ENCODE measurements at regions not wholly inside any gene's neighbourhood (a gene's known extent, or its start where the extent isn't known, plus 50 kb on each side); places are given as distances from the start of the nearest gene placed in this dataset.

GRCh38 chr2:62577994-62578781, 72.2 kb upstream of the TMEM17 start:
- TF ChIP-seq POLR2A (IDR thresholded peaks at IDR 0.05; ENCODE audit: low read depth, low read length) (no peak), RFX5 (IDR thresholded peaks at IDR 0.05; ENCODE audit: low read depth, low read length) (no peak), CTCF (conservative IDR thresholded peaks at IDR 0.05; ENCODE audit: low read depth, low read length) (no peak), CEBPB (IDR thresholded peaks at IDR 0.05; ENCODE audit: low read depth, low read length) (peak; percentile 35; the same call in 1 of the 2 replicates), MAFK (IDR thresholded peaks at IDR 0.05; ENCODE audit: low read depth, low read length) (peak; percentile 76), ELK1 (IDR thresholded peaks at IDR 0.05; ENCODE audit: borderline replicate concordance, low read depth, low read length) (no peak)

Data from IMR-90 (cell line).